ENCODE measurements at regions not wholly inside any gene's neighbourhood (a gene's known extent, or its start where the extent isn't known, plus 50 kb on each side); places are given as distances from the start of the nearest gene placed in this dataset.

DNA sequence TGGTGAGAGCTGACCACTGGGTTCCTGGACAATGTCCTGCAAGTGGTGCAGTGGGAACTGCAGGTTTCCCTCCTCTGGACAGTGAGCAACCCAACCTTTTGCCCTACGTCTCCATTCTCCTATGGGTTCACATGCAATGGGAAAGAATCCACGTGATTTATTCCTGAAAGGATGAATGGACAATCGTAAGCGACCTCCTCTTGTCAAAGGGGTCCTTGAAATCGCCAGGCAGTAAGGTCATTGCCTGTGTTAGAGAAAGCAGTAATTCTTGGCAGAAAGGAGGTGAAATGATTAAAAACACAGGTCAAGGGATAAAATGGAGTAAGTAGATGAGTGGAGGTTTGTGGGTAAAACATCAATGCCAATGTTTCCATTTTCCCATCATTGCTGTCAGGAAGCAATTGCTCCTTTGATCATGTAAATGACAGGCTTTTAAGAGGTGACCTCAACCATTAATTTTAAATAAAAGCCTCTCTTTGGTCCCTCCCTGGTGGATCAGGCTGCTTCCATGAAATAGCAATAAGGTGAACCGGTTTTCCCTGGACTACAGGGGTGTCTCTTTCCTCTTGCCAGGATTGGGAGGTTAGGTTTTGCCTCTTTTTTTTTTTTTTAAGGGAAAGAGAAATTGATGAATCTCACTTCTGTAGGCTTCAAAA, 330.0 kb upstream of the PRKCQ start:
- ChIA-PET CTCF (no interaction called here), POLR2A (no interaction called here)
- no peak overlapping the region for H3K4me2 ChIP-seq (ENCODE audit: insufficient read depth, low read length)
- no peak for FAIRE-seq
- no peak for TF ChIP-seq JUN (IDR thresholded peaks at IDR 0.05; ENCODE audit: borderline replicate concordance, insufficient read depth, insufficient read length, low read depth)
- TF ChIP-seq, protein P1, sequence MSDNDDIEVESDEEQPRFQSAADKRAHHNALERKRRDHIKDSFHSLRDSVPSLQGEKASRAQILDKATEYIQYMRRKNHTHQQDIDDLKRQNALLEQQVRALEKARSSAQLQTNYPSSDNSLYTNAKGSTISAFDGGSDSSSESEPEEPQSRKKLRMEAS (IDR thresholded peaks at IDR 0.05; ENCODE audit: insufficient read depth, insufficient read length): no peak
- TF ChIP-seq MYC (IDR thresholded peaks at IDR 0.05; ENCODE audit: low read depth, low read length): no peak
- dilution Hi-C loops (cut with MboI; ENCODE audit: extremely low pct_ligation_motif_present, low sequenced_read_pairs): no loop called here
- H4K20me1 ChIP-seq (replicated peaks; ENCODE audit: control insufficient read depth, extremely low read depth, insufficient read depth, low read length): no peaks in the 10 kb centered on the region
- no TSS peak for BruUV-seq (replicated peaks)
- no peaks in the 10 kb centered on the region for H3K27me3 ChIP-seq (ENCODE audit: control insufficient read depth in 2 of 2, insufficient read depth in 2 of 2, low read length in 2 of 2)
- no peak overlapping the region for H3K4me3 ChIP-seq (replicated peaks in 1 of 3; ENCODE audit: insufficient read depth in 1 of 3, low read depth in 1 of 3, low read length in 3 of 3)
- intact Hi-C loops (cut with micrococcal nuclease): no loop called here
- DNase-seq (ENCODE audit: low read depth, low spot score): no peak
- no peaks in the 10 kb centered on the region for H3K79me2 ChIP-seq (ENCODE audit: control insufficient read depth, insufficient read depth, low read length)
- H3K36me3 ChIP-seq (ENCODE audit: control insufficient read depth in 2 of 2, extremely low read depth in 1 of 2, insufficient read depth in 2 of 2, low read length in 2 of 2): no peaks in the 10 kb centered on the region
- no peaks in the 10 kb centered on the region for H3K9me3 ChIP-seq (replicated peaks; ENCODE audit: control insufficient read depth, insufficient read depth, low read length)
- no peak overlapping the region for H3K27ac ChIP-seq (ENCODE audit: insufficient read depth, low read depth, low read length)
- H3K9me1 ChIP-seq (replicated peaks; ENCODE audit: control insufficient read depth, extremely low read depth, insufficient read depth, low read length): no peaks in the 10 kb centered on the region
- H3K9ac ChIP-seq (replicated peaks; ENCODE audit: extremely low read depth, insufficient read depth, low read length): no peak overlapping the region
- no peak overlapping the region for H2AFZ ChIP-seq (ENCODE audit: low read depth, low read length)
- H3K4me1 ChIP-seq (ENCODE audit: control insufficient read depth, extremely low read depth, insufficient read depth, low read length): no peaks in the 10 kb centered on the region

DNA sequence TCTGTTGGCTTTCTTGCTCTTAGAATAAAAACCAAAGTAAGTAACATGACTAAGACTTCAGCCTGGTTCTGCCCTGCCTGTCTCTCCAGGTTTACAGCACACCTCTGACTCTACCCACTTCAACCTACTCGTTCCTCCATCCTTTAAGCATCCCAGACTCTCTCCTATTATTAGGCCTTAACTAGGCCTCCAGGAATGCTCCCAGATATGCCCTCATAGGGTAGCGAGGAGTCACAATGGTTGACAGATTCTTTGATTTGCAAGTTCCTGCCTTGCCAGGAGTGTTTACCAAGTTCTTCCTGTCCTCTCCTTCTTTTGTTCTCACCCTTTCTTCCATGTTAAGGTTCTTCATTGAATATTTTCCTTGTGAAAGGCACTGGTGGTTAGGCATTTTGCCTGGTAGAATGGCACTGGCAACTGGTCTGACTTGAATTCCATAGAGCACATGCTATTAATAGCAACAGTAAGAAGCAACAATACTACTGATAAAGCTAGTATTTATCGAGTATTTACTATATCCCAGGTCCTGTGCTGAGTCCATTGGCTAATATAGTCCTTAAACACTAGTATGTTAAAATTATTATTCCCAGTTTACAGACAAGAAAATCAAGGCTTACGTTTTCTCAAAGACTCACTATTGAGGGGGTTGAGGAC, 327.9 kb upstream of the PRKCQ start:
- no peaks in the 10 kb centered on the region for H3K4me1 ChIP-seq (ENCODE audit: control insufficient read depth, extremely low read depth, insufficient read depth, low read length)
- H4K20me1 ChIP-seq (replicated peaks; ENCODE audit: control insufficient read depth, extremely low read depth, insufficient read depth, low read length): no peaks in the 10 kb centered on the region
- H3K79me2 ChIP-seq (ENCODE audit: control insufficient read depth, insufficient read depth, low read length): no peaks in the 10 kb centered on the region
- H2AFZ ChIP-seq (ENCODE audit: low read depth, low read length): no peak overlapping the region
- no peak overlapping the region for H3K27ac ChIP-seq (ENCODE audit: insufficient read depth, low read depth, low read length)
- intact Hi-C loops (cut with micrococcal nuclease) (no loop called here), dilution Hi-C loops (cut with MboI; ENCODE audit: extremely low pct_ligation_motif_present, low sequenced_read_pairs) (no loop called here)
- H3K9me1 ChIP-seq (replicated peaks; ENCODE audit: control insufficient read depth, extremely low read depth, insufficient read depth, low read length): no peaks in the 10 kb centered on the region
- ChIA-PET POLR2A (no interaction called here), CTCF (no interaction called here)
- no peak for FAIRE-seq
- no peaks in the 10 kb centered on the region for H3K36me3 ChIP-seq (ENCODE audit: control insufficient read depth in 2 of 2, extremely low read depth in 1 of 2, insufficient read depth in 2 of 2, low read length in 2 of 2)
- no peak overlapping the region for H3K4me2 ChIP-seq (ENCODE audit: insufficient read depth, low read length)
- H3K9ac ChIP-seq (replicated peaks; ENCODE audit: extremely low read depth, insufficient read depth, low read length): no peak overlapping the region
- BruUV-seq (replicated peaks): no TSS peak
- TF ChIP-seq EZH2 (IDR thresholded peaks at IDR 0.05; ENCODE audit: borderline replicate concordance, low read depth, low read length, severe bottlenecking): no peak
- TF ChIP-seq, protein P1 (IDR thresholded peaks at IDR 0.05; ENCODE audit: insufficient read depth, insufficient read length): no peak
- no peaks in the 10 kb centered on the region for H3K27me3 ChIP-seq (ENCODE audit: control insufficient read depth in 2 of 2, insufficient read depth in 2 of 2, low read length in 2 of 2)
- no peak for DNase-seq (ENCODE audit: low read depth, low spot score)
- no peak overlapping the region for H3K4me3 ChIP-seq (replicated peaks in 1 of 3; ENCODE audit: insufficient read depth in 1 of 3, low read depth in 1 of 3, low read length in 3 of 3)
- H3K9me3 ChIP-seq (replicated peaks; ENCODE audit: control insufficient read depth, insufficient read depth, low read length): no peaks in the 10 kb centered on the region
